Left lung (tissue), 4 donors: ENCODE measurements at regions not wholly inside any gene's neighbourhood (a gene's known extent, or its start where the extent isn't known, plus 50 kb on each side); places are given as distances from the start of the nearest gene placed in this dataset.

Source experiments
- ATAC-seq: fragments of 200-7000 bp; cut with Tn5 transposase; one replicate; pipeline ENCODE4 v1.9.1; 2020; ENCODE audit warnings: moderate library complexity
- DNase-seq, 4 donors: peaks; one replicate each; pipeline ENCODE4 v3.0.0-alpha.2; 2013 to 2020
- H3K27ac ChIP-seq, 2 donors: fragments of 200-600 bp; sonication (generic) in 1 of 2; one replicate each; pipeline versions ENCODE4 v1.5.0 to v1.8.0; 2020 to 2021
- H3K27me3 ChIP-seq, 2 donors: fragments of 200-600 bp; sonication (generic) in 1 of 2; one replicate each; pipeline versions ENCODE4 v1.5.0 to v1.8.0; 2020 to 2021
- H3K36me3 ChIP-seq, 2 donors: fragments of 200-600 bp; sonication (generic) in 1 of 2; one replicate each; pipeline versions ENCODE4 v1.5.0 to v1.8.0; 2020 to 2021
- H3K4me1 ChIP-seq, 2 donors: fragments of 200-600 bp; one replicate each; pipeline ENCODE4 v1.8.0; 2021
- H3K4me3 ChIP-seq, 2 donors: fragments of 200-600 bp; sonication (generic) in 1 of 2; one replicate each; pipeline versions ENCODE4 v1.5.0 to v1.8.0; 2020 to 2021; ENCODE audit warnings: mild to moderate bottlenecking in 1 of 2
- H3K9me3 ChIP-seq, 2 donors: fragments of 200-600 bp; sonication (generic) in 1 of 2; one replicate each; pipeline versions ENCODE4 v1.5.0 to v1.8.0; 2020 to 2021
- CTCF ChIP-seq, 2 donors: fragments of 200-600 bp; sonication (generic) in 1 of 2; IDR thresholded peaks; one replicate each; pipeline versions ENCODE4 v1.5.0 to v1.8.0; 2021; ENCODE audit warnings: antibody characterized with exemption in 2 of 2
- intact Hi-C, 2 donors: fragments of 100-400 bp; cut with DNase I; formaldehyde crosslinking; loops; one replicate each; pipeline versions ENCODE4 v1.11.2 to v1.14.2; 2022
- donor health status: DM: no; HTN: yes; CAD: no.
- donor health status: DM: no; HTN: no; CAD: no.

DNA sequence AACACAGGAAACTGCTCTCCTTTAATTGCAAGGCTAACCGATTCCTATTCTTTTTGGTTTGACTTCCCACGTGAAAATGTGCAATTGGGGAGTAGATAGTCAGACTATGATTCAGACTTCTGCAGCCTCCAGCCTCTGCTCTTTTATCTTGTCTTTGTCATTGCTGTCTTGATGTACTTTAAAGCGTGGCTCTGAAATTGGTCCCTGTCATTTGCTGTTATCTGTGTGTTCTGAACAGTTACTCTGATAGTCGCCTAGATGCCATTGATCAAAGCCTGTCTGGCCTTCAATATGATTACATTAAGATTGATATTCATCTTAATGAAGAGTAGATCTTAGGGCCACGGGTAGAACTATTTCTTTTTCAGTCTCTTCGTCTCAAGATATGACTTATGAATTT is 799.2 kb downstream of the REEP3 start:
- no peak for ATAC-seq
- TF ChIP-seq CTCF (IDR thresholded peaks at IDR 0.05) = no peak

GRCh38 chr10:64329510-64329909 is 808.3 kb downstream of the REEP3 start:
- intact Hi-C loops = no loop called here
- Histone ChIP-seq H3K9me3 (peaks cover 0 to 32% of the 10 kb centered on the region in 2 donors), H3K27ac (no peak overlapping the region), H3K36me3 (no peaks in the 10 kb centered on the region), H3K4me3 (no peak overlapping the region), H3K4me1 (no peaks in the 10 kb centered on the region), H3K27me3 (no peaks in the 10 kb centered on the region)
- DNase-seq (peak in 1 of 4 donors; percentile 14), ATAC-seq (no peak)
- TF ChIP-seq CTCF (IDR thresholded peaks at IDR 0.05) = no peak

More for the DNA sequence above, 799.2 kb downstream of the REEP3 start:
- DNase-seq = no peak
- intact Hi-C loops = no loop called here
- no peak overlapping the region for H3K27ac ChIP-seq
- H3K4me3 ChIP-seq = no peak overlapping the region
- H3K36me3 ChIP-seq = no peaks in the 10 kb centered on the region
- no peaks in the 10 kb centered on the region for H3K4me1 ChIP-seq
- no peaks in the 10 kb centered on the region for H3K27me3 ChIP-seq
- H3K9me3 ChIP-seq = peaks cover 0 to 14% of the 10 kb centered on the region in 2 donors

DNA sequence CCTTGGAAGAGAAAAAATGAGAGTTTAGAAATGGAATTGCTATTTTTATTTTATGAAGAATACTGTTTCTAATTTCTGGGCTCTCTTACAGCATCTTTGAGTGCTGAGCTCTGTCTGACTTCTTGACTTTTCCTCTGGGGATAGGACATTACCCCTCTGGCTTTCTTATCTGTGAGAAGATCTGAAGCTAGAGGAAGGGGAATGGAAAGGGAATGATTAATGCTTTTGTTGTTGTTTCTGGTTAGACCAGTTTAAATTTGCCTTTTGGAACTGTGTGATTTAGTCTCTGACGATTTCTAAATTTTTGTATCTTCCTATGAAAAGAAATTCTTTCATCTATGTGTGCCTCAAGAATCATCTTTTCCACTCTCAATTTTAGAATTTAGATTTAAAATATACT is 811.4 kb downstream of the REEP3 start:
- Histone ChIP-seq H3K27me3 (no peaks in the 10 kb centered on the region), H3K4me1 (no peaks in the 10 kb centered on the region), H3K9me3 (peaks cover 0 to 4% of the 10 kb centered on the region in 2 donors), H3K4me3 (no peak overlapping the region), H3K36me3 (no peaks in the 10 kb centered on the region), H3K27ac (no peak overlapping the region)
- TF ChIP-seq CTCF (IDR thresholded peaks at IDR 0.05) = no peak
- ATAC-seq = no peak
- no peak for DNase-seq
- intact Hi-C loops = no loop called here

DNA sequence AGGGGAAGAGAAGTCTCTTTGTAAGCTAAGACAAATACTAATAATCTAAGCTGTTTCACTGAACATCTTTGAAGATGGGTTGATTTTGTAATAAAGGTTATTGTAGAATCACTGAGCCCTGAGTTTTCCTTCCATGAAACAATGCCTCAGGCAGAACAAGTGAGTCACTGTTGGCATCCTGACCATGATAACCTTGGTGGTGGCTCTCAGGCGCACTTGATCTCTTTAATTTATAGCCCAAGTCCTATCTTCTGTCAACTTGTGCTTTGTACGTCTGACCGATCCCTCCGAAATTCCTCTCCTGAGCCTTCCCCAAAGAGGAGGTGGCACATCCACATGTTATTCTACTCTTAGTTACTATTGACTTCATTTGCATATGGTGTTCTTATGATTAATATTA is 812.9 kb downstream of the REEP3 start:
- Histone ChIP-seq H3K4me1 (no peaks in the 10 kb centered on the region), H3K9me3 (no peaks in the 10 kb centered on the region), H3K36me3 (no peaks in the 10 kb centered on the region), H3K4me3 (no peak overlapping the region), H3K27me3 (no peaks in the 10 kb centered on the region), H3K27ac (no peak overlapping the region)
- no peak for TF ChIP-seq CTCF (IDR thresholded peaks at IDR 0.05)
- DNase-seq = no peak
- no peak for ATAC-seq
- intact Hi-C loops = no loop called here

- H3K27me3 ChIP-seq = no peaks in the 10 kb centered on the region
- H3K4me1 ChIP-seq = no peaks in the 10 kb centered on the region
- H3K27ac ChIP-seq = no peak overlapping the region
- no peak for TF ChIP-seq CTCF (IDR thresholded peaks at IDR 0.05)
- DNase-seq (no peak), ATAC-seq (no peak)
- H3K4me3 ChIP-seq = no peak overlapping the region
- intact Hi-C loops = no loop called here
- no peaks in the 10 kb centered on the region for H3K36me3 ChIP-seq
- H3K9me3 ChIP-seq = no peaks in the 10 kb centered on the region
Observed at GRCh38 chr10:64344211-64344610, 823.0 kb downstream of the REEP3 start.
